Activated CD8-positive, alpha-beta memory T cell treated with anti-CD3 and anti-CD28 coated beads, Interleukin-2, amount 50 U/mL, for 24 hours (primary cell): ENCODE measurements at regions not wholly inside any gene's neighbourhood (a gene's known extent, or its start where the extent isn't known, plus 50 kb on each side); places are given as distances from the start of the nearest gene placed in this dataset.

ENCODE experiments used
- DNase-seq: peaks from one replicate; pipeline ENCODE4 v3.0.0-alpha.2; 2020; ENCODE audit errors: extremely low read depth

GRCh38 chr12:24414480-24414879 lies 465.0 kb upstream of the SOX5 start:
- DNase-seq: no peak

GRCh38 chr12:24411948-24412347 lies 462.5 kb upstream of the SOX5 start:
- DNase-seq: no peak

DNA sequence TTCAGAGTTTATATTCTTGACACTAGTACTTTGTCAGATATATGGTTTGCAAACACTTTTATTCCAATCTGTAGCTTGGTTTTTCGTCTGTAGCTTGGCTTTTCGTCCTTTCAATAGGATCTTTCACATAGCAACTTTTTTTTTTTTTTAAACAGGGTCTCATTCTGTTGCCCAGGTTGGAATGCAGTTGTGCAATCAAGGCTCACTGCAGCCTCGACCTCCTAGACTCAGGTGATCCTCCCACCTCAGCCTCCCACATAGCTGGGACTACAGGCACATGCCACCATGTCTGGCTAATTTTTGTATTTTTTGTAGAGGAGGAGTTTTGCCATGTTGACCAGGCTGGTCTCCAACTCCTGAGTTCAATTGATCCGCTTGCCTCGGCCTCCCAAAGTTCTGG lies 460.4 kb upstream of the SOX5 start:
- DNase-seq: no peak

- DNase-seq: no peak
These were observed 458.8 kb upstream of the SOX5 start for GRCh38 chr12:24408305-24408704.

GRCh38 chr12:24407884-24408283 lies 458.4 kb upstream of the SOX5 start:
- DNase-seq: no peak

GRCh38 chr12:24404086-24404815 lies 454.8 kb upstream of the SOX5 start:
- no peak for DNase-seq

DNA sequence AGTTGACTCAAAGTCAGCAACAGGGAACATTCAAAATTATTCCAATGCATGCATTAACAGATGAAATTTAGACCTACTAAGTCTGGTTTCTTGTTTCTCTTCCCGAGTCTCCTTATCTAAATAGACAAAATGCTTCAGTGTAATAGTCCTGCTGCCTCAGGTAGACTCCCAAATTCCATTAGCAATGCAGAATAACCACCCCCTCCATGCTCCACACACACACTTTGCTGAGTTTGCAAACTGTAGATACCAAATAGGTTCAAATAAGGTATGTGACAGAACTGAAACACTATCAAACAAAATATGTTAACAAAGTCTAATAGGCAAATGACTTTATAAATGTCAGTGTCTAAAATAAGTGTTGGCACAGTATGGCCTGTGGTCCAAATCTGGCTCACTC lies 451.1 kb upstream of the SOX5 start:
- no peak for DNase-seq

DNA sequence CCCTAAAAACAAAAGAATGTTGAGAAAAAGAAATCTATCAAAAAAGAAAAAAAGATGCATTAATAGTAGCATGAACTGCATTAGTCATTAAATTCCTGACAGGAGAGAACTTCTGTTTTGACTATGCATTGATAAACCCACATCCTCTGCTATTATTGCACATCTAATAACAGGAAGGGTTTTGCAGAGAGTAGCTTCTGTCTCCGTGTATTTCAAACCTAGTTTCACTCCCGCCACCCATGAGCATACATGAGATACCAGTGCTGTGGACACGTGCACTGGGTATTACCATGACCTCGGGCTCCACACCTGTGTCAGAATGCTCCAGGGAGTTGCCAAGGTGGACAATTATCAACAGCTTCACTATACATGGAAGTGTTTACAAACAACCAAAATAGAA lies 449.1 kb upstream of the SOX5 start:
- DNase-seq: no peak

- no peak for DNase-seq
These were observed 446.8 kb upstream of the SOX5 start for GRCh38 chr12:24396224-24396623.

DNA sequence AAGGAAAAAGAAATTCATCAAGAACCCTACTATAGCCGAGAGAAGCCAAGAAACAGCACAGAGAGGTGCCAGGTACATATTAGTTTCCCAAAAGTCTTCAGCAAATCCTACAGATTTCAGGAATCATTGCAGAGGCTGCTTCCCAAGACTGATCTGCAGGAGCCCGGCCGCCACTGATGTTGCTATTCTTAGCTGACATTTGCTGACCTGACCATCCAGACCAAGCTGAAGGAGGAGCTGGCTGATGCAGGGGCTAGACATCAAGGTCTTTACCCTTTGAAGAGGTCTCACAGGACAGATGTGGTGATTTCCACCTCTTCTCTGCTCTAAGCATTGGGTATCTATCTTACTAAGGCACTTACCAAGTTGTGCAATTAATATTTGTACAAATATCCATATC lies 444.8 kb upstream of the SOX5 start:
- no peak for DNase-seq

GRCh38 chr12:24393071-24393470 lies 443.6 kb upstream of the SOX5 start:
- DNase-seq: no peak

- no peak for DNase-seq
These were observed 439.9 kb upstream of the SOX5 start for GRCh38 chr12:24389394-24389793.

DNA sequence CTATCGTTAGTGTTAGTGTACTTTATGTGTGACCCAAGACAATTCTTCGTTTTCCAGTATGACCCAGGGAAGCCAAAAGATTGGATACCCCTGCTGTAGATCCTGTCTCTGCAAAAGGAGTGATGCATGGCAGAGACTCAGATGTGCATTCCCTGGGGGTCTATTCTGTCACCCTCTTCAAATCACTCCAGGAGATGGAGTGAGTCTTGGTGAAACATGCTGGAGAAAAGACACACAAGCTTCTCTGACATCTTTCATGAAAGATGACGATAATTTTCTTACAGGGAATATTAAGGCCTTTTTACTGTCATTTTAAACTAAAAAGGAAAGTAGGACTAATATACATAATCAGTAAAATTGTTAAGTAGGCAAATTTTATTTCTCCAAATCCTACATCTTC lies 437.9 kb upstream of the SOX5 start:
- DNase-seq: no peak

- no peak for DNase-seq
These were observed 437.4 kb upstream of the SOX5 start for GRCh38 chr12:24386836-24387235.

DNA sequence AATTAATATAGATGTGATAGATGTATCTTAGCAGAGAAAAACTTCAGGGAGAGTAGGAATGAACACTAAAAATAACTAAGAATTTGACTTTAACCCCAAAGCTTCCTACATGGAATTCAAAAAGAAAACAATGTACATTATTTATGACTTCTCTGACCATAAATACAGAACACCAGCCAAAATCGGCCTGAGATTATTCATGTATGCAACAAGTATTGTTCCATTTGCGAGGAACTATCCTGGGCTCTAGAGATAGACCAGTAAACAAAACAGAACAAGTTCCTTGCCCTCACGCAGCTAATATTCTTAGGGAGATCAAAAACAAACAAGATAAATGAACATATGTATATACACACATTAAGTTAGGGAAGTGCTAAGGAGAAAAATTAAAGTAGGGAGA lies 432.3 kb upstream of the SOX5 start:
- DNase-seq: no peak

DNA sequence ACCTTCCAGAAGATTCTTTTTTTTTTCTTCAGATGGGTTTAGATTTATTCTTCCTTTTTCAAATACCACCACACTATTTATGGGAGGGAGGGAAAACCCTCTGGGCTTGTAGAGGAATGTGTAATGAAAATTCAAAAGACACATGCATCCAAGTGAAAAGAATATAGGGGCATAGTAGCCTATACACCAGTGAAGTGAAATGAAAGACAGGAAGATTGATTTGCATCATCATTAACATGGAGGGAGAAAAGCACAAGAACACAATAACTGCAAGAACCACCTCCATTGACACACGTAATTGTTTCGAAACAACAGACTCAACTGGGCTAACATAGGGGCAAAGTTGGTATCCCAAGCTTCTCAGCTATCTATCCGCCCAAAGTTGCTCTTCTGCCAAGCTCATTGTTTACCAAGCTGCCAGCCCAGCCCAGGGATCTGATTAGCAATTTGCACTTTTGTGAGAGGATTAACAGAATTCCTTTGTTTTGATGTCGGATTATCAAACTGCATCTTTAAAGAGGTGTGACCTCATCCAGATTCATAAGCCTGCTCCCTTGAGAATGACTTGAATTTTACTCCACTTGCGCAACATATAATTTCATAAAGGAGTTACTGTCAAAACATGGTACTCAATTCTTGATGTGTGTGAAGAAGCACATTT lies 430.5 kb upstream of the SOX5 start:
- no peak for DNase-seq

DNA sequence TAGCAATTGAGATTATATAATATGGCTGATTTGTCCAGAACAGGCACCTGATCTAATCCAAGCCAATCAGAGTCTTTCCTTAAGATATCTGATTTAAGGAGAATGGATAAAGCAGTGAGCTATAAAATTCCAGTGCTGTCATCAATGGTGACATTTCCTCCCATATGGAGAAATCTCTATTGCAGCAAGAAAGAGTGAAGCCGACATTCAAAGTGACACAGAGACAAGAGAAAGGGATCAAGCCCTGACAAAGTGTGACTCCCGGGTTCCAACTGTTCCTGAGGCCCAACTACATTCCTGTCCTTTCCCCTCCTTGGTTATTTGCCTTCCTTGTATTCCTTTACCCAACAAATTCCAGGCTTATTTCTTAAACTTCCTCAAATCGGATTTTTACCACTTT lies 430.0 kb upstream of the SOX5 start:
- DNase-seq: no peak

GRCh38 chr12:24378548-24379407 lies 429.3 kb upstream of the SOX5 start:
- no peak for DNase-seq

DNA sequence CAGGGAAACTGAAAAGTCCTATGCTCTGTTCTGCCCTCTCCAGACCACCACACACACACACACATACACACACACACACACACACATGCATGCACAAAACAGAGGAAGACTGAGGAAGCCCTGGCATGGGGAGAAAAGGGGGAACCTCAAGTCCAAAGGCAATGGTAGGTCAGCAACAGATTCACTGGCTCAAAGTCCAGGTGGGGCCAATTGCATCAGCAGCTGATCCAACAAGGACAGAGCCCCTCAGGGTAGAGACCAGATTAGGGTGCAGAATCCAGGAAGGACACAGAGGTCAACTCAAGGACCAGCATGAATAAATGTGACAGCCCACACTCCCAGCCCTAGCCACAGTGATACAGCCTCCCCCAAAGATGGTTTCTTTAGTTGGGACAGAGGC lies 425.0 kb upstream of the SOX5 start:
- DNase-seq: no peak

GRCh38 chr12:24373004-24373403 lies 423.5 kb upstream of the SOX5 start:
- no peak for DNase-seq

- DNase-seq: no peak
These were observed 417.0 kb upstream of the SOX5 start for GRCh38 chr12:24366514-24366913.

DNA sequence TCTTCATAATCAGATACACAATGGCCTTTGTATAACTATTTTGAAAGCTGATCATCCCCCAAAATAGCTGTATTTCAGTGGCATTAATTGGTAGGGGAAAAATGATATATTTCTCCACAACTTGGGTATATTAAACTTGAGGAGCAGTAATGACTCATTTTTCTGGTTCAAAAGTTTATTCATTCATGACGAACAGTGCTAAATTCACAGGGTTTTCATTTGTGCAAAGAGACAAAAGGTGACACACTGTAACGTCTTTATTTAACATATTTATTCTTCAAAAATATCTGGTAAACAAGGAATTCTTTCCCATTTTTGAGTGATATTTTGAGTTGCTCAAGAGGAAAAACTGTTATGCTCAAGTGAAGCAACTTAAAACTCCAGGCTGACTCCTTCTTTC lies 415.5 kb upstream of the SOX5 start:
- DNase-seq: no peak
